ENCODE measurements at regions not wholly inside any gene's neighbourhood (a gene's known extent, or its start where the extent isn't known, plus 50 kb on each side); places are given as distances from the start of the nearest gene placed in this dataset.

- Histone ChIP-seq H3K27me3 (no peaks in the 10 kb centered on the region), H3K36me3 (replicated peaks in 1 of 2; ENCODE audit: insufficient read depth in 1 of 2, low read depth in 2 of 2) (no peaks in the 10 kb centered on the region), H3K4me3 (no peak overlapping the region), H3K4me1 (no peaks in the 10 kb centered on the region), H3K9me3 (peaks cover 0 to 8% (median 0%) of the 10 kb centered on the region in 3 donors), H3K27ac (no peak overlapping the region)
- ATAC-seq (no peak), DNase-seq (no peak)
- TF ChIP-seq POLR2A (IDR thresholded peaks at IDR 0.05) (no peak), CTCF (IDR thresholded peaks at IDR 0.05) (no peak)
- intact Hi-C loops (cut with DNase I): no loop called here
- 78 to 85% methylated on average over 4 of the region's 4 CpGs for WGBS, 2 donors
These were observed 118.1 kb upstream of the MEIS2 start for GRCh38 chr15:37218351-37218916.

- 34 to 41% methylated on average over 2 of the region's 2 CpGs for WGBS, 2 donors
- DNase-seq (peak; percentile 18 to 34 (median 28)), ATAC-seq (no peak)
These were observed 118.9 kb upstream of the MEIS2 start for GRCh38 chr15:37219211-37219701.

GRCh38 chr15:37220949-37221670 is 120.8 kb upstream of the MEIS2 start:
- intact Hi-C loops (cut with DNase I): no loop called here
- no peak for ATAC-seq
- H3K4me3 ChIP-seq: no peak overlapping the region

More at GRCh38 chr15:37219211-37219701, 118.9 kb upstream of the MEIS2 start:
- TF ChIP-seq POLR2A (IDR thresholded peaks at IDR 0.05): no peak
- TF ChIP-seq CTCF (IDR thresholded peaks at IDR 0.05): peak in 2 of 7 experiments; percentile 8 to 14
- Histone ChIP-seq H3K27me3 (no peaks in the 10 kb centered on the region), H3K27ac (no peak overlapping the region), H3K4me1 (no peaks in the 10 kb centered on the region), H3K9me3 (peaks cover 0 to 8% (median 0%) of the 10 kb centered on the region in 3 donors), H3K4me3 (no peak overlapping the region), H3K36me3 (replicated peaks in 1 of 2; ENCODE audit: insufficient read depth in 1 of 2, low read depth in 2 of 2) (no peaks in the 10 kb centered on the region)
- intact Hi-C loops (cut with DNase I): no loop called here

GRCh38 chr15:37221671-37222145 is 121.4 kb upstream of the MEIS2 start:
- Histone ChIP-seq H3K4me3 (no peak overlapping the region), H3K27ac (no peak overlapping the region), H3K4me1 (no peaks in the 10 kb centered on the region), H3K9me3 (no peaks in the 10 kb centered on the region), H3K36me3 (replicated peaks in 1 of 2; ENCODE audit: insufficient read depth in 1 of 2, low read depth in 2 of 2) (no peaks in the 10 kb centered on the region), H3K27me3 (no peaks in the 10 kb centered on the region)
- DNase-seq (no peak), ATAC-seq (no peak)
- WGBS, 2 donors: 54 to 58% methylated on average over 7 of the region's 7 CpGs
- intact Hi-C loops (cut with DNase I): no loop called here
- TF ChIP-seq CTCF (IDR thresholded peaks at IDR 0.05) (no peak), POLR2A (IDR thresholded peaks at IDR 0.05) (no peak)

More at GRCh38 chr15:37220949-37221670, 120.8 kb upstream of the MEIS2 start:
- Histone ChIP-seq H3K4me1 (no peaks in the 10 kb centered on the region), H3K36me3 (replicated peaks in 1 of 2; ENCODE audit: insufficient read depth in 1 of 2, low read depth in 2 of 2) (no peaks in the 10 kb centered on the region), H3K27me3 (no peaks in the 10 kb centered on the region), H3K9me3 (no peaks in the 10 kb centered on the region), H3K27ac (no peak overlapping the region)
- DNase-seq: no peak
- TF ChIP-seq POLR2A (IDR thresholded peaks at IDR 0.05) (no peak), CTCF (IDR thresholded peaks at IDR 0.05) (no peak)
- WGBS, 2 donors: 70 to 76% methylated on average over 9 of the region's 9 CpGs
